ENCODE measurements at regions not wholly inside any gene's neighbourhood (a gene's known extent, or its start where the extent isn't known, plus 50 kb on each side); places are given as distances from the start of the nearest gene placed in this dataset.

DNA sequence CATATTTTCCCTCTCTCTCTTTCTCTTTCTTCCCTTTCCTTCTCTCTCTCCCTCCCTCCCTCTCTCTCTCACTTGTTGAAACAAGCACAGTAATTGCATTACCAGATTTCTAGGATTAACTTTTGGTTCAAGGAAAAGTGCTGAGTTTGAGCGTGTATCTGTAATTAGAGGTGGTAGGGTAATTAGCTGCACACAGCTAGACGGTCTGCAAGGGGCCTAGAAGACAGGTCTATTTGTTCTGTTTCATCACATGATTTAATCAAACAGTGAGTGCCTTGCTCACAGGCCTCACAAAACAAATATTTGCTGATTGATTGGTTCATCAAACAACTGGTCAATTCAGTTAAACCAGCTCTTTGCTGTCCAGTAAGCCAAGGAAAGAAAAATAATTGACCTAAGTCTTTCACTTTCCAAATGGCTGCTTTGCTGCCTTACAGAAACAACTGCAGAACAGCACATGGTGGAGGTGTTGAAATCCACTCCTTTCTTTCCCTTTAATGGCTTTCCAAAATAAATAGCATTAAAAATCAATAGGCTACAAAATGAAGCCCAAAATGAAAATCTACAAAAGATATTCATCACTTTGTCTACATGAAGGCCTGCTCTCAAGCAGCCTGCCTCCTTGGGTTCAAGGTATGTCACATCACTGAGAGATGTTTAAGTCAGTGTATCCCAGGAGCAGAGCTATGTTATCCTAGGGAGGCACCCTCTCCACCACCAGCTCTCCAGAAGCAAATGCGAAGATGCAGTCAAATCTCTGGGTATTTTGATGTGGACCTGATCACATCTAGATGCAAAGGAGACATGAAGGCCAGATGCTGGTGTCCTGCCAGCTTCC, 264.4 kb upstream of the SIX2 start:
- DNase-seq, result no peak

DNA sequence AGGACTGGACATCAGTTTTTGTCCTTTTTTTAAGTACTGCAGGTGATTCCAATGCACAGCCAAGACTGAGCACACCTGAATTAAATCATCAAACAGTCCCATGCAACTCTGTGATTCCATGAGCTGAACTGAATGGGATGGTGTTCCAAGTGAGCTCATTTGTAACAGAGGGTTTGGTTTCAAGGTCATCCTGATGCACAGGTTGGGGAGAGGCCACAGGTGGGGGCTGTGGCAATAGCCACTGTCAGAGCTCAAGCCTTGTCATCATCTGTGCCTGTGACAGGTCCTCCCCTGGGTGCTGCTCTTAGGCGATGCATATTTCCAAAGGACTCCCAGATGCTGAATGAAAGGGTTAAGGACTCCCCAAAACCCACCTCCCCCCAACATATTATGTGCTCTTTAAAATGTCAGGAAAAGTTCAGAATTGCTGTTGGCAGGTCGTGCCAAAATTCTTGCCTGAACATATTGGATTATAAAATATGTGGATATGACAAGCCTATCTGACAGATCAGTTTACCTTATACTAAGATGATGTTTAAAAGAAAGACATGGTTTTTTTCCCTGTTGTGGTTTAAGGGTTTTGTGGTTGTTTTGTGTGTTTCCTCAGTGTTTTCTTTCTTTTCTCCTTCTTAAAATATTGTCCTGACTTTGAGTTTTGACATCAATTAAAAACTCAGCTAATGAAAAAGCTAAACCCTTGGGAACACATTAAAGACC, 263.5 kb upstream of the SIX2 start:
- no peak for DNase-seq

DNA sequence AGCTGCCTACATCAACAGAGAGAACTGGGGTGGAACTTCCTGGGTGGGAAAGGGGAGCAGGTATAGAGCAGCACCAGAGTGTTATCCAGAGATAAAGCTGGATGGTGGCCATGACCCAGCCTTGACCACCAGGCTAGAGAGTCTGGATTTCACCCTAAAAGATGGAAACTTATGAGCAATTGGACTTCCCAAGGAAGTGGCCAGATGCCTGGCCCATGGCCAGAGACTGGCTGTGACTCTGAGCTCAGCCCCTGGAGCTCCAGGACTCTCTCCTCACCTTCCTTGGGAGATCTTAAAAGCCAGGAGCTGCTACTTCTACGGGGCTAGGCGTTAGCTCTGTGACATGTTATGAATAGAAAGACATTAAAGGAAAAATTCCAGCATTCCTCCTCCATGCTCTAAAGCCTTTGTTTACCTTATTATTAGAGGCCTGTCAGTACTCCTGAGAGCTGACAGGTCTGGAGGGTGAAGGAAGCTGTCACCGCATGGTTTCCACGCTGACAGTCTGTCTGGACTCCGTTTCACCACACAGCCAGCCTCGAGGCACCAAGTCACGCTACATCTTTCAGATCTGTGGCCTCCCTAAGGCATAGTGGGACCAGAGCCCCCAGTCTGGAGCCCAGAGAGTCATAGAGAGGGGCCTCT, 260.0 kb upstream of the SIX2 start:
- DNase-seq, result no peak

DNA sequence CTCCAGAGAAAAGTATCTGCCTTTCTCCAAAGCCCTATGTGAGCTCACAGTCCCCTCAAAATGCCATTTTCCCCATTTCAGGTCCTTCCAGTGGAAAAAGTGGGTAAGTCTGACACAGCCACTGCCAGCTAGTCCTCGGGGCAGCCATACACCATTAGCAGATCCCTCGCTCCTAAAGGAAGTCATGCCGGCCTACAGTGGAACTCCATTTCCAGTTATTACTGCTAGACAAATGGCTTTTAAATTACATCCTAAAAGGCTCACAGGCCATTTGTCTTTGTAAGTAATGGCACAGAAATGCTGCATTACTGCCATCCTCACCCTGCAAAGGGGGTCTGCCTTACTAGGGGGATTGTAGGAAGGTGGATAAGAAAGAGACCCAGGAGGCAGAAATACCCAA, 259.4 kb upstream of the SIX2 start:
- no peak for DNase-seq

DNA sequence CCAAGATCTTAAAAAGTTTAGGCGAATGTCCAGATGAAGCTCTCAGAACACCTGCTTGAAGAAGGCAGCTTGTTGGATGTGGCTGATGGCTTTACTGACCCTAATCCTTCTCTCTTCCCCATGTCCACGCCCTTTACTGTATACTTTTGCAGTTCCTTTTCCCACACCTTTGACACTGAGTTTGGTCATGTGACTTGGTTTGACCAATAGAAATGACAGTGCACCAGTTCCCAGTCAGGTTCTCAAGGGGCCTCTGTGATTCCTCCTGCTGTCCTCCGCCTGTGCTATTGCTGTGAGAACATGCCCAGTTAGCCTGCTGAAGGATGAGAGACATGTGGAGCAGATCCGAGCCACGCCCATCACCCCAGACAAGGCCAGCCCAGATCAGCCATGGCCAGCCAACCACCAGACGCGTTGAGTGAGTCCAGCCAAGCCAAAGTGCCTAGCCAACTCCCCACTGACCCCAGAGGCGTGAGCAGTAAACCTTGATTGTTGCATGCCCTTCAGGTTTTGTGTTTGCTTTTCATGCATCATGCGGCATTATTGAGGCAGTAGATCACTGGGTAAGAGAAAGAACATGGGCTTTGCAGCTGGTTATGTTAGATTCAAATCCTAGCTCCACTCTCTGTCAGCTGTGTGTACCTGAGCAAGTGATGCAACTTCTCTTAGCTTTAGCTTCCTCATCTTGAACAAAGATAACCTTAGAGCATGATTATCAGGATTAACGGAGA, 258.0 kb upstream of the SIX2 start:
- DNase-seq, result no peak

DNA sequence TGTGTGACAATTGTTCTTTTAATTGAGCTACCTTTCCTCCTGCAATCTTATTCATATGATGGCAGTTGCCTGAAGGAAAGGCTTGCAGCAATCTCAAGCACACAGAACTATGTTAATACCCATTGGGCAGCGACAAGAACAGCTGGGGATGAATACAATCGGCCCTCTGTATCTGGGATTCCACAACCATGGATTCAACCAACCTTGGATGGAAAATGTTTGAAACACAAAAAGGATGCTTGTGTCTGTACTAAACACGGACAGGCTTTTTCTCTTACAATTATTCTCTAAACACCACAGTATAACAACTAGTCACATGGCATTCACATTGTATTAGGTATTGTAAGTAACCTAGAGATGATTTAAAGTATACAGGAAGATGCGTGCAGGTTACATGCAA, 256.1 kb upstream of the SIX2 start:
- DNase-seq, result no peak

DNA sequence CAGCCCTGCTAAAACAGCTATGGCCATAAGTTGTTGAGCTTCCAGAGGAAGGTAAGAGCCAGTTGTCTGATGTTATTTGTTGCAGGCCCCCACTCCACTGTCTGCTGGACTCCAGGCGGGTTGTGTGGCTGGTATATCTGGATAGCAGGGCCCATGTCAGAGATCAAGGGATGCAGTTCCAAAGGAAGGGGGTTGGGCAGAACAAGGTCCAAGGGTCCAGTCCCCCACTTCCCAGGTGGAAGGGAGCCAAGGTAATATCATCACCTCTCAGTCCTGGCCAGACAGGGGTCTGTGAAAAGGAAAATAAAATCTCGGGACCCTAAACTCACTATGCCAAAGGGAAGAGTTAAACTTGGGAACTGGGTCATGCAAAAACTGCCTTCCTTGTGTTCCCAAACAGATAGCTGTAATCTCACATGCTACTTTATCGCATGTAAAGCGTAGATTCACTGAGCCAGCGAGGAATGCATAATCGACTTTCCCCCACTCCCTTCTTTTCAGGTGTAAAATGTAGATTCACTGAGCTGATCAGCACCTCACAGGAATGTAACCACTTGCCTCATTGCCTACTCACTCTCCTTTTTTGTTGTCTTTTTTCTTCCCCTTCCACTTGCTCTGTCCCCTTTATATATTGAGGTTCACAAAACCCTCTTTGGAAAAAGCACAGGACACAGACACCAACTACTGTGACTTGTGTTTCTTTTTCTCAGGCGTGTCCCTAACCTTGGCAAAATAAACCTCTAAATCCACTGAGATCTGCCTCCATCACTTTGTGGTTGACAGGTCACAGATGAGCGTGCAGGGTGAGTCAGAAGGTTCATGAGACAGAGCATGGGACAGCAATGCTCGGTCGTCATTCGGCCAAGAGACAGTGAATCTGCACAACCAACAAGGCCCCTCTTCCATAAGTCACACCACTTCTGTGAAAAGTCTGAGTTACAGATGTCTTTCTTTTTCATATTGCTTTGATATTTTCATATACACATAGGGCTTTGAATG, 255.3 kb upstream of the SIX2 start:
- DNase-seq, result no peak

DNA sequence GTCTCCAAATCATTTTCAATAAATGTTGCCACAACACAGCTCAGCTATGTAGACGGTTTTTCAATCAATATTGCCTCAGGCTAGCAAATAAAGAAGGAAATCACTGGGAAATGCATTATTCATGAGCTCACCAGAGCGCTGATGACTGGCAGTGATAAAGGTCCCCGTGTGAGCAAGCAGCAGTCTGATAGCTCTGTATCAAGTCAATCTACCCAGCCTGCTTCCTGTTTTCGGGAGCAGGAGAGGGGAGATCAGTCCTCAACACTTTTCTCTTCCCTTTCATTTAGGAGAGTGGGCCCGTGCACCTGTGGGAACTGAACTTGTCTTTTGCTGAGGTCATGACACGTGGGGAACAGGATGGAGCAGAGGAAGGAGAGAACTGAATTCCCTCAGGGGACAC, 253.9 kb upstream of the SIX2 start:
- peak; percentile 28 for DNase-seq

DNA sequence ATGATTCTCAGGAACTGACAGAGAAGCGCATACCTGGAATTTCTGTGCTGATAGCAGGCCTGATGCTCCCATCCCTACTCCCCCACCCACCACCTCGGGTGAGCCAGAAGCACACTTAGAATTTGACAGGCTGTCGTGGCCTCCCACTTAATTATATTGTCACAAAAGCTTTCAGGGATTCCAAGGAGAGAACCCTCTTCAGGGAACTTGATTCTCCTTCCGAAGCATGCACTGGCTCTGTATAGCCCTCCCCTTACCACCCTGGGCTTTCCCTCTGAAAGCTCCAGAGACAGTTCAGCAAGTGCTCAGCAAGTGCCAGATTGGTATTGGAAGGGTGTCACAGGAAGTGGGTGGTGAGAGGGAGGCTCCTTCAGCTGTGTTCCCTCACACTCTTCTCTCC, 252.5 kb upstream of the SIX2 start:
- DNase-seq, result no peak

DNA sequence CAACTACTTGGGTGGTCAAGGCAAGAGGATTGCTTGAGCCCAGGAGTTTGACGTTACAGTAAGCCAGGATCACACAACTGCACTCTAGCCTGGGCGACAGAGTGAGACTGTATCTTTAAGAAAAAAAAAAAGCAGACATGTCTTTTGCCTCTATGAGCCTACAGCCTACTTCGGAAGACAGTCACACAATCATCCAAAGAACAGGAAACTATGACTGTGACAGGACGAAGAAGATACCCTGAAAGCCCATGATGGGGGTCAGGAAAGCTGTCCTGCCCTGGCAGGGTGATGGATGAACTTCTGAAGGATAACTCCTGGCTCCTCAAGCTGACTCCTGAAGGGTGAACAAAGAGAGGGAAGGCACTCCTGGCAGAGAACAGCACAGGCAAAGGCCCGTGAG, 251.7 kb upstream of the SIX2 start:
- no peak for DNase-seq

DNA sequence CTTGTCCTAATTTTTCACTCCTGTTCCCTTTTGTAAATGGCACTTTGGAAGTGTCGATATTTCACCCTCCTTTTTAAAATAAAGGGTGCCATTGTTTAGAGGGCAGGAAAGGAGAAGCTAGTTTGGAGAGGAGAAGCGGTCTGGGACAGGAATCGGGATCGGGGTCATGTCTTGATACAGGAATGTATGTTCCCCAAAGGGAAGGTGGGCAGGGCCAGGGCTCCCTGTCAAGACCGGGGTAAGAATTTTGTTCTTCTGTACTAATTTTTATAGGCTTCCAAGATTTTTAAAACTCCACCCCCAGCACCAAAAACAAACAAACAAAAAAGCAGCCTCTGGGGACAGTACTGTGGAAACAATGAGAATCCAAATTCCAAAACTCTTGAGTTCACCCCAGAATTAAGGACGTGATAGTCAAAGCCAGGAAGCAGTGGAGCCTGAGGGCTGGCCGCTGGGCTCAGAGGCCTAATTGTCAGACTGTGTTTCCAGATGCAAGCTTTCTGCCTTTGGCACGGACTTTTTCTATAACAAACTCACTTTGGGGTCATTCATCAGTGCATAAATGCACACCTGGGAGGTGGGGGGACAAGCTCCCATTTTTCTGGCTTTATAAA, 250.4 kb upstream of the SIX2 start:
- DNase-seq, result no peak

DNA sequence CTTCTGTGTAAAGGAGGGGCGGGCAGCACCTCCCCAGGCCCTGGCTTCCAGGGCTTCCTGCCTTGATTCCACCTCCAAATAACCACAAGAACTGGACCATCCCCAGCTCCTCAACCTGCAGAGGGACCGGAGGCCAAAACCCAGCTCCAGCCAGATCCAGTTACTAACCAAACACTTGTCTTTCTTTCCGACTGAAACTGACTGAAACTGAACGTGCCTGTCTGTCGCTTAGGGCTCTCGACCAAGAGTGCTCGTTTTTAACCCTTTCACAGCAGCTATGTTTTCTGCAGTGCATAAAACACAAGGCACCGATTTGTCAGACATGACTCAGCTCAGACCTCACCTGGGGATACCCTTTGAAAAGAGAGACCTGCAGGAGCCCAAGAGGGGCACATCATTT, 249.9 kb upstream of the SIX2 start:
- no peak for DNase-seq

DNA sequence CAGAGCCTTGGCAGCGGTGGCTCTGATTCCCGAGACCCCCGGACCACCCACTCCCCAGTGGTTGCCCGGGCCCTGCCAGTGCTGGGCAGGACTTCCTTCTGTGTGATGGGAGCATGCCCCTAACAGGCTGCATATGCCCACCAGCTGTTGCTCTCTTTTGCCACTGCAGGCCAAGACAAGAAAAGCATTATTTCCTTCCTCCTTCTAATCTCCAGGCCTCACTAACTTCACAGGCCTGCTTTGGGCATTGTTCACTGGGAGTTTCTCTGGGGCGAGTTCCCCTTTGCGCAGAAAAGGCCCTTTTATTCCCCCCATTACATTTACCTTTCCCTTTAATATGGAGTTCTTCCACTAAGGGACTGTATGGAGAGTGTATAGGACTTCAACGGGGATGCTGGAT, 249.1 kb upstream of the SIX2 start:
- no peak for DNase-seq

DNA sequence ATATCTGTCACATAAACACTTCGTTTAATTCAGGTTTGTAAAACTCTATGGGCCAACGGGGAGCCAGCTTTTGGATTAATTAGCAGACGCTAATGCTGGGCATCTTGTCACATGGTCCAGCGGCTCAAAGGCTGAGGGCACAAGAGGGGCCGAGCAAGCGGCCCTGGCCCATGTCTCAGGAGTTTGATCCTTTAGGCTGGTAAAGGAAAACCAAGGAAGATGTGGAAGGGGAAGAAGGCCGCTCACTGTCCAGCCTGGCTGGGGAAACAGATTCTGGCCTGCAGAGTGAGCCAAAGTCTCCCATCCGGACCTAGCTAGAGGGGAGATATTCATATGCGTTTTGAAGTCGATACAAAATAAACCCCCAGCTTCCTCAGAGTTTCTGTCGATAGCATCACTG, 248.6 kb upstream of the SIX2 start:
- no peak for DNase-seq

DNA sequence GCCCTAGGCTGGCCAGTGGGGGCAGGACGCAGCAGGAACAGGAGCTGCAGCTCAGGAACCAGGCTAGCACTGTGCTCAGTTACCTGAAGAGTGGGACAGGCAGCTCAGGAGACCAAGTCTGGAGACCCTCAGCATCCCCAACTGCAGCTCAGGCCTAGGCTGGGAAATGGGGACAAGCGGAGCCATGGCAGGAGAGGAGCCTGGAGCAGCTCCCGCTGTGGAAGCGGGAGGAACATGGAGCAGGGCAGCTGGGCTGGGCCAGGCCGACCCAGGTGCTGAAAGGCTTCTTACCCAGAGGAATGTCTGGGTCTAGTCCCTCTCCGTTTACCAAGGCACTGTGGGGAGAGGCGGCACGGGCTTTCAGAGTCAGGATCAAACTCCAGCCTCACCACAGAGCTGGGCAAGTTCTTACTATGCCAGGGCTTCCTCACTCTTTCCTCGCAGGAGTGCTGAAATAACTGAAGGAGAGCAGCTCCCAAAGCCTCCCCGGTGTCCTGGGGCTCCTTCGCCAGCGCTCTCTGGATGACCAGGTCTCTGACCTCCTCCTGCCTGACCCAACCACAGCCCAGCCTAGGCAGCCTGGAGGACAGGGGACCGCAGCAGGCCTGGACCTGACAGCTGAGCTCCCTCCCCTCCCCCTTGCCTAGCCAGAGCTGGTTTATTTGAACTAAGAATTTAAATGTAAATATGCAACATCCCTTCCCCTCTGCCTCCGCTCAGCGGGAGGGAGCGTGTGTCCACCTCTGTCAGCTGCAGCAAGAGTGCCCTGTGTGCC, 247.8 kb upstream of the SIX2 start:
- no peak for DNase-seq

DNA sequence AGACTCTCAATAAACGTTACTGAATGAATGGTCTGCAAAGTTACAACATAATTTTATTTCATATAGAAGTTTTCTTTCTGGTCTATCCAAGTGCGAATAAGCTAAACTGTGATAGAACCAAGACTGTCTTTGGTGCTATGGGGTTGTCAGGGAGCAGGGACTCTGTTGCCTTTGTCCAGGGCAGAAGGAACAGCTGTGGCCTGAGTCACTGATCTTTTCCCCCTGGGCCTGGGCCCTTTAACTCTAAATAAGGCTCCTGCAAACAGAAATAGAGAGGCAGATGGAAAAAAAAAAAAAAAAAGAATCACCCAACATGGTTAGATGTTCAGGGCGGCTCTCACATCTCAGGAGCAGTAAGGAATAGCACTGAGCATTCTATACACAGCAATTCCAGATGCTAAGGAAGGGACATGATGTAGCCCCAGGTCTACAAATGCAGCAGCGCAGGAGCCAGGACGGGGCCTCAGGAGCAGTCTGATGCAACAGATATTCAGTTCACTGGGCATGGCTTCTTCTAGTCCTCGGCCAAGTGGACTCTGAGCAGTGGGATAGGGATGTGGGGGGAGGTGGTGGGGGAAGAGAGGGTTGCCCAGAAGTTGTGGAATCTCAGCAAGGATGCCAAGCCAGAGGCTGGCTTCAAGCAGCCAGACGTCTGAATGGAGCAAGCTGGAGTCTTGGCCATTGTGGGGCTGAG, 247.1 kb upstream of the SIX2 start:
- DNase-seq, result no peak

DNA sequence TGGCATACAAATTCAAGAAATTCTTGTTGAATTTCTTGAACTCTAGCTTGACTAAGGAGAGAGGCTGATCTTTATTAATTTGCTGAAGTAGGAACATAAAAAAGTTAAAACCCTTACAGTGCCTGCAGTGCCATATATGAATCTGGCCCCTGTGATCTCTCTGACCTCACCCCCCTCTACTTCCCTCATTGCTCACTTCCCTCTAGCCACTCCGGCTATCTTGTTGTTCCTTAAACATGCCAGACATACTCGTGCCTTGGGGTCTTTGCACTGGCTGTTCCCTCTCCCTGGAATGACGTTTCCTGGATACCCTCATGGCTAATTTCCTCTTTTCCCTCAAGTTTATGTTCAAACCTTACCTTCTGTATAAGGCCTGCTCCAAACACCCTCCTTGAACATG, 246.3 kb upstream of the SIX2 start:
- DNase-seq, result no peak

DNA sequence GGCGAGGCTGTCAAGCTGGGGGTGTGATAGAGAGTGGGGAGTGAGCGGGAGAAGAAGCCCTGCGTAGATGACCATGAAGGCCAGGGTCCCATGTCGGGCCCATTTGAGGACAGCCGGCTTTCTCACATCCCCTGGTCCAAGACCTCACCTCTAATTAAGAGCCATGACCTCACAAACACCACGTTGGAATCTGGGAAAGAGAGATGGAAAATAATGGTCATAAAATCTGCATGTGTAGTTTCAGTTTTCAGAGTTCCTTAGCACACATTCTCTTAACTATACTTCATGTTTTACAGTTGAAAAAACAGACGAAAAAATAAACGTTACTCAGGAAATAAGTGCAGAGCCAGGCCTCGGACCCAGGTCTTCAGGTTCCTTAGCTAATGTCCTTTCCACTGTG, 244.8 kb upstream of the SIX2 start:
- no peak for DNase-seq

DNA sequence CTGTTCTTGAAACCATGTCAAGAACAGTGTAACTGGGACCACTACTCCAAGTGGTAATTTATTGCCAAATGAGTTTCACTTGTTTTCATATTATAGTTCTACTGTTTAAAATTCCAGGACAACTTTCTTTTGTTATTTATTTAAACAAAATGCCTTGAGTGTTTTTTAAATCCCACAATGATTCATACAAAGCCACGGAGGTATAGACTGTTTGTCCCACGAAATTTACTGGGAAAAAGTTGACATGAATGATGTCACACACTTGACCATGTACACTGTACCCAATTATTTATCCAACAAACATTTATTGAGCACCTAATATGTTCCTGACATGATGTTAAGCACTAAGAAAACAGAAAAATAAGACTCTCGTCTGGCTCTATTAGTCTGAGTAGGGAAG, 243.9 kb upstream of the SIX2 start:
- no peak for DNase-seq

DNA sequence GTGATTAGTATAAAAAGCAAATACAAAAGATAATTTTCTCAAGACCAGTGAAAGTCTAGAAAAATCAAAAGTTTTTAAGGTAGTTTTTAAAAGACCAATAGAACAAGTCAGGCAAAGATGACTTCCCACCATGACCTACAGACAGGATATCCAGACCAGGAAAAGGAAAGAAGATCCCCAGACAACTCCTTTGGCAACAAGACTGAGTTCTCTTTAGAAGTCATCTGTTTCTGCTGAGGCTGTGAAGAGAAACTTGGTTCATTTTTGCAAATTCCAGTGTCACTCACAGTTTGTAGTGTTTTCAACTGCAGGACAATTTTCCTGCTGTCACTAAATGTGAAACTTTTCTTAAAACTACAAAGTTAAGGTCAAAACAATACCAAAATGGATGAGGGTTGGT, 240.9 kb upstream of the SIX2 start:
- DNase-seq, result no peak
